Neural crest cell (in vitro differentiated cells): ENCODE measurements at regions not wholly inside any gene's neighbourhood (a gene's known extent, or its start where the extent isn't known, plus 50 kb on each side); places are given as distances from the start of the nearest gene placed in this dataset.

Experiments used
- DNase-seq: peaks from one replicate; pipeline ENCODE4 v3.0.0; 2021; ENCODE audit warnings: low read depth, mixed read lengths, low spot score
- H3K27ac Mint-ChIP-seq: one replicate; pipeline ENCODE4 v1.8.0; 2021; ENCODE audit warnings: mild to moderate bottlenecking, mixed read lengths; ENCODE audit not compliant: unreplicated experiment
- H3K27me3 Mint-ChIP-seq: 2 replicates; pipeline ENCODE4 v1.8.0; 2021; ENCODE audit warnings: low read depth, mild to moderate bottlenecking, mixed read lengths
- H3K36me3 Mint-ChIP-seq: 2 replicates; pipeline ENCODE4 v1.8.0; 2021; ENCODE audit warnings: low read depth, mild to moderate bottlenecking, mixed read lengths
- H3K4me1 Mint-ChIP-seq: 2 replicates; pipeline ENCODE4 v1.8.0; 2021; ENCODE audit warnings: mixed read lengths
- H3K4me3 Mint-ChIP-seq: one replicate; pipeline ENCODE4 v1.8.0; 2021; ENCODE audit warnings: mild to moderate bottlenecking, mixed read lengths
- H3K9me3 Mint-ChIP-seq: 2 replicates; pipeline ENCODE4 v1.8.0; 2021; ENCODE audit warnings: mixed read lengths
- CTCF ChIP-seq: fragments of 200-600 bp; sonication (generic); conservative IDR thresholded peaks from 2 replicates; pipeline ENCODE4 v1.5.0; 2021; ENCODE audit warnings: antibody characterized with exemption, mild to moderate bottlenecking

DNA sequence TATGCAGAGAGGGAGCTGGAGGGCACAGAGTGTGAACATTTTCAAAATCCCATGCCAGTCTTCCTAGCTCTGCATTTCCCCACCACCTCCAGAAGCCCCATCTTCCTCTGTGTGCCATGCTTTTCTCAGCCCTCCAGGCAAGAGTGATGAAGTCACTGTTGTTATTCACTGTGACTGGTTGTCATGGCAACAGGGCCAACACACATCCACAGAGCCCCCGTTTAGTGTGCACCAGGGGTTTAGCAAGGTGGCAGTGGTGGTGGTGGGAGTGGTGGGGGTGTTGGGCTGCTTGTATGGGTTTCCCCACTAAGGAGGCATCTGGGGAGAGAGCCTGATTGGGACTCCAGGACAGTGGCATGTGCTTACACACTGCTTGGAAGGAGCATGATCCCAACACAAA lies 309.9 kb upstream of the ASIC2 start:
- TF ChIP-seq CTCF = no peak
- no peaks in the 10 kb centered on the region for H3K36me3 Mint-ChIP-seq
- no peak overlapping the region for H3K27ac Mint-ChIP-seq
- H3K4me1 Mint-ChIP-seq = peaks cover 14% of the 10 kb centered on the region
- peak; percentile 14 for DNase-seq
- no peak overlapping the region for H3K4me3 Mint-ChIP-seq
- peaks cover 37% of the 10 kb centered on the region for H3K27me3 Mint-ChIP-seq
- H3K9me3 Mint-ChIP-seq = no peaks in the 10 kb centered on the region

GRCh38 chr17:33603789-33604188 lies 310.7 kb upstream of the ASIC2 start:
- DNase-seq = no peak
- TF ChIP-seq CTCF = no peak
- Mint-ChIP-seq H3K4me3 (no peak overlapping the region), H3K4me1 (peaks cover 14% of the 10 kb centered on the region), H3K27ac (no peak overlapping the region), H3K36me3 (no peaks in the 10 kb centered on the region), H3K9me3 (no peaks in the 10 kb centered on the region), H3K27me3 (peaks cover 41% of the 10 kb centered on the region)

DNA sequence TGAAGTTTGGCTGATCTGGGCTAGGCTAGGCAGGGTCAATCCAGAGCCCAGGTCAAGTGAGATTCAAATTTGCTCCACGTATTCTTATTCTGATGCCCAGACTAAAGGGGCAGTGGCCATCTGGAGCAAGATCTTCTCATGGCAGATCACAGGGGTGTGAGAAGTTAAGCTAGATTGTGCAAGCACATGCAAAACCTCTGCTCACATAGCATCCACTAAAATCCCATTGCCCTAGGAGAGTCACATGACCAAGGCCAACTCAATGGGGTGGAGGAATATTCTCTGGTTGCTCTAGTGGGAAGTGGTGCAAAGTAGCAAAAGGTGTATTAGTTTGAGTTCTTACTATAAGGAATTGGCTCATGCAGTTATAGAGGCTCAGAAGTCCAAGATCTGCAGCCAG lies 318.4 kb upstream of the ASIC2 start:
- no peaks in the 10 kb centered on the region for H3K4me1 Mint-ChIP-seq
- peaks cover 45% of the 10 kb centered on the region for H3K27me3 Mint-ChIP-seq
- no peak for TF ChIP-seq CTCF
- no peak for DNase-seq
- no peak overlapping the region for H3K4me3 Mint-ChIP-seq
- no peaks in the 10 kb centered on the region for H3K36me3 Mint-ChIP-seq
- no peak overlapping the region for H3K27ac Mint-ChIP-seq
- H3K9me3 Mint-ChIP-seq = peaks cover 3% of the 10 kb centered on the region

DNA sequence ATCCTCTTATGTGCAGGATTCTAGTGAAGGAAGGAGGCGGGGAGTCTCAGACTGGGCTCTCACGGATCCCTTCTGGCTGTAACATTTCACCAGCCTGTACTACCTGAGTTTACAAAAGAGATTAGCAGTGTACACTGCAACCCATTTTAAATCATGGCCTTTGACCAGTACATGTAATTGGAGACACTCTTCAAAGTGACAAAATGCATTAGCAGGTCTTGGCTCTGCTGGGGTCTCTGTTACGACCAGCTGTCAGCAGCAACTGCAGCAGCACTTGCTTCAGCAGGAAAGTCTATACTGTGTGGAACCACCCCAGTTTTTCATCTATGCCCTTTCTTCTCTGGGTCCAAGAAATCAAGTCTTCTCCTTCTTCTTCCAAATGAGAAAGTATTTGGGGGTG lies 322.8 kb upstream of the ASIC2 start:
- H3K27ac Mint-ChIP-seq = no peak overlapping the region
- peaks cover 44% of the 10 kb centered on the region for H3K27me3 Mint-ChIP-seq
- H3K9me3 Mint-ChIP-seq = peaks cover 3% of the 10 kb centered on the region
- DNase-seq = no peak
- H3K4me1 Mint-ChIP-seq = no peaks in the 10 kb centered on the region
- TF ChIP-seq CTCF = no peak
- H3K36me3 Mint-ChIP-seq = no peaks in the 10 kb centered on the region
- H3K4me3 Mint-ChIP-seq = no peak overlapping the region

- TF ChIP-seq CTCF = no peak
- Mint-ChIP-seq H3K4me1 (no peaks in the 10 kb centered on the region), H3K36me3 (no peaks in the 10 kb centered on the region), H3K27ac (no peak overlapping the region), H3K9me3 (no peaks in the 10 kb centered on the region), H3K27me3 (peaks cover 21% of the 10 kb centered on the region), H3K4me3 (no peak overlapping the region)
- DNase-seq = no peak
These were observed 330.7 kb upstream of the ASIC2 start for GRCh38 chr17:33623841-33624240.
